Fibroblast of peridontal ligament (primary cell): ENCODE measurements at regions not wholly inside any gene's neighbourhood (a gene's known extent, or its start where the extent isn't known, plus 50 kb on each side); places are given as distances from the start of the nearest gene placed in this dataset.

Experiments
- DNase-seq: peaks from one replicate; pipeline ENCODE4 v3.0.0-alpha.2; 2010; ENCODE audit errors: extremely low read depth

DNA sequence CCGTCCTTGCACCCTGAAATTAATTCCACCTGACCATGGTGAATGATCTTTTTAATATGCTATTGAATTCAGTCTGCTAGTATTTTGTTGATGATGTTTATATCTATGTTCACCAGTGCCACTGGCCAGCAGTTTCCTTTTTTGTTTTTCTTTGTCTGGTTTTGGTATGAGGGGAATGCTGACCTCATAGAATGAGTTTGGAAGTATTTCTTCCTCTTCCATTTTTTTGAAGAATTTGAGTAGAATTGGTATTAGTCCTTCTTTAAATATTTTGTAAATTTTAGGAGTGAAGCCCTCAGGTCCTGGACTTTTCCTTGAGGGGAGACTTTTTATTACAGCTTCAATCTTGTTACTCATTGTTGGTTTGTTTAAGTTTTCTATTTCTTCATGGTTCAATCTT lies 231.6 kb downstream of the MRPL39 start:
- peak; percentile 66 for DNase-seq

DNA sequence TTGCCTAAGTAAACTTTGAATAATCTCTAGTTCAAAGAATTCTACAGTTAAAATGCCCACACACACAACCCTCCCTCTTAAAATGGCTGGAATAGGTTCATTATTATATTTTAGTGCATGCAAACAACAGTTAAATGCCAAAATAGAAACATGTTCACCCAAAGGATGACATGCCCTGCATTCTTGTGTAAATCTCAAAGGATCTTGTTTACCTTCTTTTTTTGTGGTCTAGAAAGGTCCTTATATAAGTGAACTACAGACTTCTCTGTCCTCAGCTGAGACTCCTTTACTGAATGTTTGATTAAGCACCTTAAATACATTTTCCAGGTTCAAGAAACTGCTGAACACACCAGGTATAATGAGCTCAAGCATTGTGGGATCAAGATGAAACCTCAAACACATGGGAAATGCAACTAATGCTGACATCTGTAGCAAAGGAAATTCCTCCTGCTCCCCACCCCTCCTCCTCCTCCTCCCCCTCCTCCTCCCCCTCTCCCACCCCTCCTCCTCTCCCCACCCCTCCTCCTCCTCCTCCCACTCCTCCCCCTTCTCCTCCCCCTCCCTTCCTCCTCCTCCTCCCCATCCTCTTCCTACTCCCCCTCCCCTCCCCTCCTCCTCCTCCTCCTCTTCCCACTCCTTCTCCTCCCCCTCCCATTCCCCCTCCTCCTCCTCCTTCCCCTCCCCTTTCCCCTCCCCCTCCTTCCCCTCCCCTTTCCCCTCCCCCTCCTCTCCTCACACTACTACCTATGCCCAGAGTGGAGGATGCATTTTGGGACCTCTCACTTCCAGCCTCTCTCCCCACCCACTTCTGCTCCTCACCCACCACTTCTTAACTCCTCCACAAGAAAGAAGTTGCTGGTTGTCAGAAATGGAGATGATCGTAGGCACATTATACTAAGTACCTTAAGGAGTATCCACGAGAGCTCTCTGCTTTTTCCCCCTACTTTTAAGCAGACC lies 233.9 kb downstream of the MRPL39 start:
- no peak for DNase-seq

DNA sequence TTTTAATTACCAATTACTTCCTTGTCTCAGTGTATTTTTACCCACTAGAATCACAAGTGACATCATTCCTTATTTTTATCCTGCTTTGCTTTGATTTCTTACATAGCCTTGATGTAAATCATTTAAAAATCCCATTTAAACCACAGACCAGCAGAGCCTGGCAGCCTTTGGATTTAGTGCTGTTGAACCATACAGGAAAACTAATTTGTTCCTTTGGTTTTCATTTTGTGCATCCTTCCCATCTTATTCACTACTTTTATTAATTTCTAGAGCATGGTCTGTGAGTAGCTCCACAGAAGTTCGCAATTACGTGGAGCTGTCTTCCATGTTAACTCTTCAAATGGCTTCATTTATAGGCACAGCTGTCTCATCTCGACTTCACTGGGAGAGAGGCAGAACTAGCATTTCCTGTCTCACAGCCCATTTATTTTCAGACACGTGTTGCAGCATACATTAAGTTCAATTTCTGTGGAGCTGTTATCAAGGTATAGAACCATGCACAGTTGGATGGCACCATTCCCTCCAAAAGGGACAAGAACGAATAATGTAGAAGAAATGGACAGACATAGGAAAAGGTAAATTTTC lies 235.3 kb downstream of the MRPL39 start:
- peak; percentile 31 for DNase-seq

DNA sequence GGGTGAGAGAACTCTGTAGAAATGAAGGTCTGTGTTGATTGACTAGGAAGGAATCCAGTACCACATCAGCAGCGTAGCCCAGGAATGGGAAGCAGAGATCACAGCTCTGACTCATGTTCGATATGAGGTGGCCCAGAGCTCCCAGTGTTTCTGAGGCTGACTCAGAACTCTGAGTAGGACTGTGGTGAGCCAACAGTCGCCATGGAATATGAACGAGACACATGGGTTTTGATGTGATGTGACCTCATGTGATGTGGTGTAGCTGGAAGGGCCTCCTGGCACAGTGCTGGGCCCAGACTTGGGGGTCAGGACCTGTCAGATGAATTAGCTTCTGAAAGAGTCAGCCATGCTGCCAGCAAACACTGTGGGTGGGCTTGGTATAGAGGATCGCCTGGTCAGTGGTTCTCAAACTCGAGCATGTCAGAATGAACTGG lies 237.0 kb downstream of the MRPL39 start:
- peak; percentile 92 for DNase-seq

DNA sequence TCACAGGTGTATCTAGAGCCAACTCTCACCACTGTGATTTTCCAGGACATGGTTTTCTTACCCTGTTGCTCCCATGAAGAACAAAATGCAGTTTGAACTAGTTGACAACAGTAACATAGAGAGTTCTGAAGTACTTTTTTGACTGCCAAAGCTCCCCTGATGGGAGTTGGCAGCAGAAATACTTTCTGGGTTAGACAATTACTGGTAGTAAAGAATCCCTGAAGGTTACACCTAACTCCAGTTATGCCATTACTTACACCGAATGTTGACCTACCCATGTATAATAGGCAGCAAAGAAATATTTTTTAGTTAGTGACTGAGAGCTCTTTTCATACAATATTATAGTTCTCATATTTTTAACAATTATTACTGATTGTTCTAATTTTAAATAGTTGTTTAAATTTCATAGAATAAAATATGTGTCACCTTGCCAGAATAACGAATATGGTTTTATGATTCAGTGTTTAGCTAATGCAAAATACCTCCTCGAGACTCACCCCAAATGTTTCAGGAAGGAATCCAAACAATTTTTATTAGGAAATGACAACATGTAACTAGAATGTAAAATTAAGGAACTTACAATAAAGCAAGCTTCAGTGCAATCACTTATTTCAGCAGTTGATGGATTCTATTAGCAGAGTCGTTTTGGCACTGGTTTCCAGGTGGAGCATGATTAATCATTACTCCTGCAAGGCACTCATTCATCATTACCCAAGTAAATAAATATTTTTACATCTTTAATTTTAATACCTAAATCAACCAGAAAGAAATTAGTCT lies 237.6 kb downstream of the MRPL39 start:
- DNase-seq = peak; percentile 41

DNA sequence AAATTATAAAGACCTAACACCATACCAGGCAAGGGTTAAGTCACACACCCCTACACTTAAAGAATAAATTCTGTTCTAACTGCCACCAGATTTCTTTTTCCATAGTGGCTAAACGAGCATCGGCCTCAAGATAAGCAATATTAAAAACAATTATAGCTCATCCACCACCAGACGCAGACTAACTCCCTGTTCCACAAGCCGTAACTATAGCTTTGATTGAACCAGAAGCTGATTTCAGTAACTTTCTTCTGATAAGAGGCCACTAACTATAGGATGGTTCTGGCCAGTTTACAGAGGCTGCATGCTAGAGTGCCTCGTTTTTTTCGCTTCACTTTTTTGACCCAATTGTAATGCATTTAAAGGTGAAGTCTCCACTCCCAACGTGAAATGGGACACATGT lies 238.8 kb downstream of the MRPL39 start:
- no peak for DNase-seq

DNA sequence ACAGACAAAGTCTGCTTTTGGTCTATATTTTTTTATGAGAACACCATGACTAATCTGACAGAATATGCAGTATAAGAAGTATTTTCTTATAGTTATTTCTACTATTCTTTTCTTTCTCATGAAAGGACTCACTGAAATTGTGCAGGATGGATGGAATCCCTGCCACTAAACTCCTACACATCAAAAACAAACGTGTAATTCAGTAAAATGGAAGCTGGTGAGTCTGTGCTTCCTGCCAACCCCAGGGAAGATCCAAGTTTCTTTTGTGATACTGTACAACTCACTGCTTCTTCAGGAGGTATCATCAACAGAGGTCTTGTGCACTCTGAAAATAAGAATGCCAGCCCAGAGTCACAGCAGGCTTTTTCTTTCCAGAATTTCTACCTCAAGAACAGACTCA lies 241.2 kb downstream of the MRPL39 start:
- no peak for DNase-seq

DNA sequence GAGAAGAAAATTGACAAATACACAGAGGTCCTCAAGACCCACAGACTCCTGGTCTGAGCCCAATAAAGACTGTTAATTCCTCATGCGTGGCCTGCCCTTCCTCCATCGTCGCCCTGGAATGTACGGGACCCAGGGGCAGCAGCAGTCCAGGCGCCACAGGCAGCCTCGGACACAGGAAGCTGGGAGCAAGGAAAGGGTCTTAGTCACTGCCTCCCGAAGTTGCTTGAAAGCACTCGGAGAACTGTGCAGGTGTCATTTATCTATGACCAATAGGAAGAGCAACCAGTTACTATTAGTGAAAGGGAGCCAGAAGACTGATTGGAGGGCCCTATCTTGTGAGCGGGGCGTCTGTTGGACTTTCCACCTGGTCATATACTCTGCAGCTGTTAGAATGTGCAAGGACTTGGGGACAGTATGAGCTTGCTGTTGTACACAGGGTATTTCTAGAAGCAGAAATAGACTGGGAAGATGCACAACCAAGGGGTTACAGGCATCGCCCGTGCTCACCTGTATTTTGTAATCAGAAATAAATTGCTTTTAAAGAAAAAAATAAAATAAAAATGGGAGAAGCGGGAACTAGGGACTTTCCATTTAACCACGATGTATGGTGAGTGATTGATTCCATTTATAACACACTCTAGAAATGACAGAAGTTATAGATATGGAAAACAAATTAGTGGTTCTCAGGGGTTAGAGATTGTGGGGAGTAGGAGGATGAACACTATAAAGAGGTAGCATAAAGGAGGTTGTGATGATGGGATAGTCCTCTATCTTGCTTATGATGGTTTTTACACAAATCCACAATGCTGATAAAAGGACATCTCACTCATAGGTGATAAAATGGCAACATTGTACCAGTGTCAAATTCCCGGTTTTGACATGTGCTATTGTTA lies 244.7 kb downstream of the MRPL39 start:
- DNase-seq = no peak

DNA sequence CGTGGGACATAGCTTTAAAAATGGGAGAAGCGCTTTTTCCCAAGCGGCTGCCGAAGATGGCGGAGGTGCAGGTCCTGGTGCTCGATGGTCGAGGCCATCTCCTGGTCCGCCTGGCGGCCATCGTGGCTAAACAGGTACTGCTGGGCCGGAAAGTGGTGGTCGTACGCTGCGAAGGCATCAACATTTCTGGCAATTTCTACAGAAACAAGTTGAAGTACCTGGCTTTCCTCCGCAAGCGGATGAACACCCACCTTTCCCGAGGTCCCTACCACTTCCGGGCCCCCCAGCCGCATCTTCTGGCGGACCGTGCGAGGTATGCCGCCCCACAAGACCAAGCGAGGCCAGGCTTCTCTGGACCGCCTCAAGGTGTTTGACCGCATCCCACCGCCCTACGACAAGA lies 245.5 kb downstream of the MRPL39 start:
- no peak for DNase-seq

DNA sequence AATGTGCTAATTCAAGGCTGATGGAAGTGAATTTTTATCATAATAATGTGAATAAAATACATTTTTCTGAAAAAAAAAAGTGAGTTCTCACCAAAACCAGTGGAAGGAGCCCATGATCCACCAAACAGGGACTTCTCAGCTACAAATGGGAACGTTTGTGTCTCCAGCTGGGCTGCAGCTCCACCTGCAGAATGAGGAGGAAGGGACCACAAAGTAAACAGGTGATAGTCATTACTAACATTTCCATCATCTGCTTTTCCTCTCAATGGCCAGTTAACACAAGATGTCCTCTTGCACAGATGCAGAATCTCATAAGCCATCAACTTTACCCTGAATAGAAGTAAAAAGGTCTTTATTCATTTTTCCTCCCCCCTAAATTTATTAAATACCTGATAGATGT lies 246.2 kb downstream of the MRPL39 start:
- DNase-seq = no peak

DNA sequence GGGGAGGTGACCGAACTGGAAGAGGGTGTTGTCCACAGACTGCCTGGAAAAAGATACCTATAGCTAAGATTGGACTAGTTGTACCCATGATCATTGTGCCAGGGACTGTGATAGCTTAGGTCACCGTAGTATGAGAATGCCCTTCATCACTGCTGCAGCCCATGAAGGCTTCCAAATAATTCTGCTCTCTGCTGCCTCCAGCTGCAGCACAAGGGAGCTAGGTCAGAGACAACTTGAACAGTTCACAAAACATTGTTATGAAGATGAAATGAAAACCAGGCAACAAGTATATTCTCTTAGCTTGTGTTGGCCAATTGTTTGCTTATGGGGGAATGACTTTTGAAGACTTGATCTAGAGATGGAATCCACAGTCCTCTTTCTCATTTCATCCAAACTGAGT lies 246.7 kb downstream of the MRPL39 start:
- DNase-seq = no peak

DNA sequence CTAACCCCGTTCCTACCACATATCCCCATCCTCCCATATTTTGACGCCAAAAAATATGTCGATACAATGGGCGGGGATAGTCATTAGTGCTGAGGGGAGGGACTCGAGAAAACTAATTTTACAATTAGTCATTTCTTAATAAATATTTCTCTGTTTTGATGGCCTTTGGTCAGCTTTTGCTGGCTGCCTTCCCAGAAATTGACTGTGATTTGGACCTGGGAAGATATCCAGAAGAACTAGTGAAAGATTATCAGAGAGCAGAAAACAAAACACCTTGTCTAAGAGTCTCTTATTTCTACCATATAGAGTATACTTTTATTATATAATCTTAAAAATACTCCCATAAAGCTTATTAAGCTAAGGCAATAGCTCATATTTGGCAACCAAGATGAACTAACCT lies 247.6 kb downstream of the MRPL39 start:
- no peak for DNase-seq

DNA sequence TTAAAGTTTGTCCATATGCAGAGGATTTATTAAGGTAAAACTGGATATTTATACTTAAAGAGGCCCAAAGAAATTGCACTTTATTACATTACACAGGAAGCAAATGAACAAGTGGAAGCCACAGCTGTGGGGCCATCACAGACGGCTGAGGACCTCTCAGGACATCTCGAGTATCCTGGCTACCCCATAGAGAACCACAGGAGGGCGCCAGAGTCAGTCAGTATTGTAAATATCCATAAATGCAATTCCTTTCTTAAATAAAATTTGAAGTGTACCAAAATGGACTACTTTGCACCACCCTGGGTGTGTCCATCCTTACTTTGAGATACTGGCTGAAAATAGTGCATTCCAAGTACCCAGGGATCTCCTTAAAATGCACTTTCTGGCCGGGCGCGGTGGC lies 257.2 kb downstream of the MRPL39 start:
- DNase-seq = peak; percentile 64

DNA sequence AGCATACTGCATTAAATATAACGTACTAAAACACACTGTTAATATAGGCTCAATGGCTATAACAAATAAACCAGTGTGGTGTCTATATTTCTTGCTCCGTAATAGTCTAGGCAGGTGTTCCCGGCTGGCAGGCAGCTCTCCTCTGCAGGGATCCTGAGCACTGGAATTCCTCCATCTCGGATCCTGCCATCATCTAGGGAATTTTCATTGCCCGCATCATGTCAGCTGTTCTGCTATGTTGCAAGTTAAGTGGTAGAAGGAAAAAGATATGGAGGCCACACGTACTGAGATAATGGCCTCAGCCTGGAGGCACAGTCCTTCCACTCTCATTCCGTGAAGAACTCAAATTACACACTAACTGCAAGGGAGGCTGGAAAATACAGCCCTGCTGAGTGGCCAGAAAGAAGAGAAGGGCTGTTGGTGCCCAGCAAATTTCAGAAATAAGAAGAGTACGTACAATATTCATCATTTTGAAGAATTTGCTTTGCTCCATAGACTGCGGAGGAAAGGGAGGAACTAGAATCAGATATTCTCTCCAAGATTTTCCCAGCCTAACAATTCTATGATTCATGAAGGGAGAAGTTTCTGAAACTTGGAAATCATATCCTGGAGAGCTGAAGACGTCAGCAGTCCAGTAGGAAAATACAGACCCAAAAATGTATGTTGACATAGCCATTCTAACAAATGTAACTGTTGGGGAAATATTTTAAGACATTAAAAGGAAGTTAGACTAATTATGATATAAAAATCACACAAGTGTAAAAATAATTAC lies 263.3 kb downstream of the MRPL39 start:
- no peak for DNase-seq

DNA sequence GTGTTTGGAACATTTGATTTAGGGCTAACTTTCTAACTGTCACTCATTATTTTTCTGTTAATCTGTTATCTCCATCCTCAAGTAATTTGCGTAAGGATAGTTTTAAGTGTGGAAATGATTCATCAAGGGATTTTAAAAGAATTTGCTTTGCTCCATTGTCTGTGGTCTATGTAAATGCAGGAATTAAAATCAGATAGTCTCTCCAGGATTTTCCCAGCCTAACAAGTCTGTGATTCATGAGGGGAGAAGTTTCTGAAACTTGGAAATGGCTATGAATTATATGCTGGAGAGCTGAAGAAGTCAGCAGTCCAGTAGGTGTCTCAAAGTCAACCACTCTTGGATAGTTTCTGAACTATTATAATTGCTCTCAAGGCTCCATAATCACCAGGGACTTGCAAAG lies 264.5 kb downstream of the MRPL39 start:
- peak; percentile 38 for DNase-seq

DNA sequence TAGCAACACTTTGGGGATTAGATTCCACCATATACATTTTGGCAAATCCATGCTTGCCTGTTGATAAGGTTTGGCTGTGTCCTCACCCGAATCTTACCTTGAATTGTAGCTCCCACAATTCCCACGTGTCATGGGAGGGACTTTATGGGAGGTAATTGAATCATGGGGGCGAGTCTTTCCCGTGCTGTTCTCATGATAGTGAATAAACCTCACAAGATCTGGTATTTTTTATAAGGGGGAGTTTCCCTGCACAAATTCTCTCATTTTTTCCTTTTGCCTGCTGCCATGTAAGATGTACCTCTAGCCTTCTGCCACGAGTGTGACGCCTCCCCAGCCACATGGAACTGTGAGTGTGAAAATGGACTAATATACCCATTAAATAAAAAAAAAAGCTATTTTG lies 265.3 kb downstream of the MRPL39 start:
- DNase-seq = no peak

DNA sequence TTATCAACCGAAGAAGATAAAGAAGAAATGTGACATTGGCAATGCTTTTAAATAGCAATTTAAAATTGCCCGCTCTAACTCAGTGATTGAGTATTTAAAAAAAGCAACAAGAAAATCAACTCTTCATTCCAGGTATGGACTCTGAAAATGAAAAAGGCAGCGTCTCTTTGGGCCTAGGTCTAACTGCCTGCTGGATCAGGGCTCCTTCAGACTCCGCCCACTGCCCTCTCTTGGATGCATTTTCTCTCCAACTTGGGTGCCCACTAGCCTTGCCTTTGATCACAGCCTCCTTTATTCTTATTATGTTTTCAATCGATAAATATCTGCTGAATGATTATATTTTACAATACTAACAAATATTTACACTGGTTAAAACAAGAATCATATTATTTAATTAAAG lies 268.9 kb downstream of the MRPL39 start:
- no peak for DNase-seq

DNA sequence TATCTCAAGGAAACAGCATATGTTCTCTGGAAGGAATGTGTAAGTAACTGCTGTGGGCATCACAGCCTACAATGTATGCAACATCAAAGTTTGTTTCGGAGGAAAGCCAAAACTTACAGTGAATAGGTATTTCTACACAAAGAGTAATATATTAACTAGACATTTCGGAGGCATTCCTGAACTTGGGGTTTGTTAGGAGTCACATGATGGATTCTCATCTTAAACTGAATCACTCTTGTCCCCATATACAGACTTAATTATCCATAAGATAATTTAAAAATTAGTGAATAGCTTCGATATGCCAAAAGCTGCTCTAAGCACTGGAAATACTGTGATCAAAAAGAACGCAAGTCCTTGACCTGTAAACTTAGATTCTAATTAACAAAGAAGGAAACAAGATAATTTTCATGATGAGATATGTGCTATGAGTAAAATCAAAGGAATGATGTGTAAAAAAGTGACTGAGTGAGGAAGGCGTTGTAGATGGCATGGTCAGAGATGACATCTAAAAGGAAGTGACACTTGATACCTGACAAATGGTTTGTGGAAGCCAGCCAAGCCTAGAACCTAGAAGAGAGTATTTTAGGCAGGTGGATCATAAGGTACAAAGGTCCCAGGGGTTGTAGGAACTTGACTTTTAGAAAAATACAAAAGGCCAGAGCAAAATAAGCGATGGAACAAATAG lies 273.1 kb downstream of the MRPL39 start:
- no peak for DNase-seq

DNA sequence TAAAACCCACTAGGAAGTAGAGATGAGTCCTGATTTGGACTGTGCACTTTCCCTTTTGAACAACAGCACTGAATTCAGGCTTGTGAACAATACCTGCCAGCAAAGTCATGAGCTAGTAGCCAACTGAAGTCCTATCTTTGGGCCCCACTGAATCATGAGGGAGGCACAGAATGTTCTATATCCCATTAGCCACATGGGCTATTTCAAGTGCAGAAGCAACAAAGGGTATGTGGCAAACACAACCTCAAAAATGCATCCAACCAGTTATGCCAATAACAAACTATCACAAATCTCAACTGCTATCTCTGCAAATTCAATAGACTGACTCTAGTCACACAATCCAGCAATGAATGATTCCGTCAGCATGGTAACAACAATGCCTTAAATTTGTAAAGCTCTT lies 276.0 kb downstream of the MRPL39 start:
- DNase-seq = peak; percentile 29

DNA sequence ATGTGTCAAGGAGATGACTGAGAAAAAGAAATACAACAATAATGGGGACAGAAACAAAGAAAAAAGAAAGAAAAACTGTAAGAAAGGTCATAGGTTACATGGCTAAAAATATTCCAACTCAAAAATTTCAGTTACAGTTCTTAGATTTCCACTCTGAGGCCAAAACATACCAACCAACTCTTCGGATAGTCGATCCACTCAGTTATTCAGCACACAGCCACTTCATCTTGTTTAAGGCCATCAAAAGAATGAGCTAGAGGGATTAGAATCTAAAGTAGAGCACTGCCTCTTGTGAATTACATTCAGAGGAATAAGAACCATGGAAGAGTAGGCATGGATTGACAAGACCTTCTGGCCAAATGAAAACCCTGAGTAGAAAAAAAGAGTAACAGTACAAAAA lies 277.0 kb downstream of the MRPL39 start:
- peak; percentile 95 for DNase-seq
